ENCODE measurements at regions not wholly inside any gene's neighbourhood (a gene's known extent, or its start where the extent isn't known, plus 50 kb on each side); places are given as distances from the start of the nearest gene placed in this dataset.

DNA sequence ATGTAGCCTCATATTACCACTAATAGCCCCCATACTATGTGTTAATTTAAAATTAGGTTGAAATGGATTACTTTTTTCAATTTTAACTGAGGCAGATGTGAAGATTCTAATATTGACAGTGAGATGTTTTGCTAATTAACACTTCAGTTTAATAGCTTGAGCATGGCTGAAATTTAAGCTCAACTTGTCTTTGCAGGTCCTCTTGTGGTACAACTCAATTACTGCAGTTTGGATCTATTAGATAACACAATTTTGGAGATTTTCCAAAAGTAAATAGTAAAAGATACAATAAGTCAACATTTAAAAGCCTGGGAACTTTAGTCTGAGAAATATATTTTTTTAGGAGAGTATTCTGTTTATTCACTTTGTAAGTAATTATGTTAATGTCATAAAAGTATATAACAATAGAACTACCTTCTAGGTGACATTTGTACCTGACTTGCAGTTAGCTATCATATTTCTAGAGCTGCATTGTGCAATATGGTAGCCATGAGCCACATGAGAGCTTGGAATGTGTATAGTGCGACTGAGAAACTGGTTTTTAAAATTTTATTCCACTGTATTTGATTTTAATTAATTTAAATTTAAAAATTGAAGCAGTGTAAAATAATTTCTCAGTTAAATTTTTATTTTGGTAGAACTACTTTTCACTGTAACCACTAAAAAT lies 73.1 kb upstream of the FMR1 start:
- Histone ChIP-seq H2AK5ac (ENCODE audit: low read depth, low read length) (no peak overlapping the region), H3K9me3 (ENCODE audit: control insufficient read depth, insufficient read depth, low read length) (no peaks in the 10 kb centered on the region), H3K56ac (ENCODE audit: extremely low read depth, insufficient read depth, low read length) (no peak overlapping the region), H2AFZ (replicated peaks; ENCODE audit: low read length, poor library complexity) (no peak overlapping the region), H3K4ac (ENCODE audit: low read depth, low read length) (no peak overlapping the region), H3K23ac (ENCODE audit: low read depth, low read length) (no peak overlapping the region), H3K9me1 (ENCODE audit: insufficient read depth, low read length) (no peaks in the 10 kb centered on the region), H3K14ac (replicated peaks; ENCODE audit: low read depth, low read length) (no peak overlapping the region), H3K9ac (ENCODE audit: low read depth, low read length) (no peak overlapping the region), H2BK120ac (ENCODE audit: low read depth, low read length) (no peak overlapping the region), H3K27me3 (ENCODE audit: control insufficient read depth, insufficient read depth, low read length) (no peaks in the 10 kb centered on the region), H4K91ac (ENCODE audit: insufficient read depth, low read depth, low read length) (no peak overlapping the region), H3K27ac (ENCODE audit: insufficient read depth, low read length) (no peak overlapping the region), H4K8ac (ENCODE audit: low read depth in 2 of 2, low read length in 2 of 2) (no peak overlapping the region), H3K36me3 (ENCODE audit: control insufficient read depth, insufficient read depth, low read length) (no peaks in the 10 kb centered on the region), H3K4me1 (ENCODE audit: control insufficient read depth, insufficient read depth, low read length) (no peaks in the 10 kb centered on the region), H4K5ac (ENCODE audit: low read depth, low read length) (no peak overlapping the region), H2BK5ac (ENCODE audit: low read depth, low read length, poor library complexity, severe bottlenecking) (no peak overlapping the region), H2BK15ac (ENCODE audit: low read depth, low read length) (no peak overlapping the region), H3K4me2 (ENCODE audit: low read depth, low read length) (no peak overlapping the region), H3K79me1 (ENCODE audit: low read depth in 1 of 2, low read length in 2 of 2) (no peaks in the 10 kb centered on the region), H2BK20ac (ENCODE audit: low read depth, low read length) (no peak overlapping the region), H4K20me1 (ENCODE audit: insufficient read depth, low read length) (no peaks in the 10 kb centered on the region), H2AK9ac (replicated peaks; ENCODE audit: low read depth, low read length, poor library complexity) (no peak overlapping the region), H3K4me3 (ENCODE audit: insufficient read depth, low read depth, low read length) (no peak overlapping the region), H3K18ac (ENCODE audit: low read depth, low read length) (no peak overlapping the region)
- TF ChIP-seq CEBPB (IDR thresholded peaks at IDR 0.05; ENCODE audit: low read depth, low read length) (0 out of 2 replicates have a peak, but pooled peaks have one; percentile 19), SMC3 (IDR thresholded peaks at IDR 0.05; ENCODE audit: low read depth, low read length) (no peak)
- ChIA-PET CTCF (no interaction called here), POLR2A (ENCODE audit: unreplicated experiment) (no interaction called here)
- no TSS peak for BruUV-seq (replicated peaks)
- DNase-seq (no peak), ATAC-seq (ENCODE audit: low read depth) (no peak)
- WGBS, 2 experiments (ENCODE audit: extremely low coverage in 2 of 2, insufficient read length in 1 of 2) = no CpG with 5 or more reads among the region's 1 CpG
- intact Hi-C loops (cut with micrococcal nuclease) = no loop called here
- dilution Hi-C loops (cut with HindIII; ENCODE audit: low sequenced_read_pairs, unreplicated experiment) = no loop called here
- in situ Hi-C loops (cut with MboI; ENCODE audit: low sequenced_read_pairs) = no loop called here

All from IMR-90 (cell line).